Prostate gland (tissue), 2 donors: ENCODE measurements at regions not wholly inside any gene's neighbourhood (a gene's known extent, or its start where the extent isn't known, plus 50 kb on each side); places are given as distances from the start of the nearest gene placed in this dataset.

Experiments
- POLR2A ChIP-seq: fragments of 450-650 bp; IDR thresholded peaks from one replicate; pipeline ENCODE4 v1.6.1; 2016; ENCODE audit warnings: antibody characterized with exemption, mild to moderate bottlenecking
- TF ChIP-seq, protein P1 (sequence below), 4 experiments: fragments of 200-600 bp in 2 of 4; fragments of 450-650 bp in 2 of 4; sonication (generic) in 2 of 4; IDR thresholded peaks; 1 replicate in 3 of 4; 2 replicates in 1 of 4; pipeline ENCODE4 v1.5.1; 2016 to 2019; ENCODE audit warnings: antibody characterized with exemption in 4 of 4, mild to moderate bottlenecking in 2 of 4, moderate library complexity in 2 of 4

DNA sequence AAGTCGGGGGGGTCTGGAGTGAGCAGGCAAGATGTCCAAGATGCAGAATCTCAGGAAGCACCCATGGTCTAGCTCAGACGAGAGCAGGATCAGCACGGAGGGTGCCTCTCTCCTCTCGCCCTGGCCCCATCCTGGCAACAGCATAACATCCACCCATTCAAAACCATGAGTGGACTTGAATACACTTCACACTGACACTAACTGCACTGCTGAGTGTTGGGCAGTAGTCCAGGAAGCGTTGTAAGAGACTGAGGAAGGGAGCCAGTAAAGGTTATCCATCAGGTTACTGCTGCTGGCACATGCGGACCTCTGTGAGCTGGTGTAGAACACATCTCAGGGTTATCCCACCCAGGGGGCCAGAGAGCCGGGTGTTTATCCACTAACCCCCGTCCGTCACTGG lies 131.0 kb upstream of the TOPAZ1 start:
- TF ChIP-seq, protein P1, sequence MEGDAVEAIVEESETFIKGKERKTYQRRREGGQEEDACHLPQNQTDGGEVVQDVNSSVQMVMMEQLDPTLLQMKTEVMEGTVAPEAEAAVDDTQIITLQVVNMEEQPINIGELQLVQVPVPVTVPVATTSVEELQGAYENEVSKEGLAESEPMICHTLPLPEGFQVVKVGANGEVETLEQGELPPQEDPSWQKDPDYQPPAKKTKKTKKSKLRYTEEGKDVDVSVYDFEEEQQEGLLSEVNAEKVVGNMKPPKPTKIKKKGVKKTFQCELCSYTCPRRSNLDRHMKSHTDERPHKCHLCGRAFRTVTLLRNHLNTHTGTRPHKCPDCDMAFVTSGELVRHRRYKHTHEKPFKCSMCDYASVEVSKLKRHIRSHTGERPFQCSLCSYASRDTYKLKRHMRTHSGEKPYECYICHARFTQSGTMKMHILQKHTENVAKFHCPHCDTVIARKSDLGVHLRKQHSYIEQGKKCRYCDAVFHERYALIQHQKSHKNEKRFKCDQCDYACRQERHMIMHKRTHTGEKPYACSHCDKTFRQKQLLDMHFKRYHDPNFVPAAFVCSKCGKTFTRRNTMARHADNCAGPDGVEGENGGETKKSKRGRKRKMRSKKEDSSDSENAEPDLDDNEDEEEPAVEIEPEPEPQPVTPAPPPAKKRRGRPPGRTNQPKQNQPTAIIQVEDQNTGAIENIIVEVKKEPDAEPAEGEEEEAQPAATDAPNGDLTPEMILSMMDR (IDR thresholded peaks at IDR 0.05): no peak
- TF ChIP-seq POLR2A: no peak
